GM23338 (cell line): ENCODE measurements at regions not wholly inside any gene's neighbourhood (a gene's known extent, or its start where the extent isn't known, plus 50 kb on each side); places are given as distances from the start of the nearest gene placed in this dataset.

Experiments used
- CREB1 ChIP-seq: fragments of 250-450 bp; sonication (Bioruptor Pico); IDR thresholded peaks from 2 replicates; pipeline ENCODE4 v1.5.0; 2020; ENCODE audit warnings: low read depth, mild to moderate bottlenecking, moderate library complexity
- EZH2 ChIP-seq: fragments of 200-600 bp; sonication (generic); IDR thresholded peaks from one replicate; pipeline ENCODE4 v1.8.0; 2017; ENCODE audit warnings: antibody characterized with exemption, mild to moderate bottlenecking, low read depth; ENCODE audit not compliant: unreplicated experiment
- EZH2phosphoT487 ChIP-seq: fragments of 200-600 bp; sonication (generic); IDR thresholded peaks from one replicate; pipeline ENCODE4 v1.8.1; 2018; ENCODE audit warnings: antibody characterized with exemption; ENCODE audit not compliant: unreplicated experiment
- NANOG ChIP-seq: IDR thresholded peaks from 2 replicates; pipeline ENCODE4 v1.6.1; 2016; ENCODE audit warnings: antibody characterized with exemption, borderline replicate concordance
- POLR2AphosphoS5 ChIP-seq: IDR thresholded peaks from 2 replicates; pipeline ENCODE4 v1.6.1; 2016; ENCODE audit warnings: antibody characterized with exemption, low read depth
- STAT1 ChIP-seq: IDR thresholded peaks from one replicate; pipeline ENCODE4 v1.6.1; 2016; ENCODE audit warnings: antibody characterized with exemption; ENCODE audit not compliant: unreplicated experiment
- ZNF331 ChIP-seq: fragments of 250-450 bp; sonication (Bioruptor Pico); IDR thresholded peaks from 2 replicates; pipeline ENCODE4 v1.5.0; 2020; ENCODE audit warnings: low read depth, mild to moderate bottlenecking, moderate library complexity
- TF ChIP-seq, protein P1 (sequence below), 2 experiments: fragments of 200-600 bp in 1 of 2; sonication (generic) in 1 of 2; conservative IDR thresholded peaks; 2 replicates each; pipeline versions ENCODE4 v1.5.1 to v1.6.1; 2016 to 2017; ENCODE audit warnings: antibody characterized with exemption in 2 of 2, low read depth in 2 of 2, mild to moderate bottlenecking in 2 of 2, moderate library complexity in 1 of 2
- TF ChIP-seq, protein P2 (sequence below): IDR thresholded peaks from 2 replicates; pipeline ENCODE4 v1.6.1; 2016; ENCODE audit warnings: antibody characterized with exemption
- TF ChIP-seq, protein P3 (sequence below): IDR thresholded peaks from one replicate; pipeline ENCODE4 v1.6.1; 2018; ENCODE audit warnings: antibody characterized with exemption; ENCODE audit not compliant: unreplicated experiment

DNA sequence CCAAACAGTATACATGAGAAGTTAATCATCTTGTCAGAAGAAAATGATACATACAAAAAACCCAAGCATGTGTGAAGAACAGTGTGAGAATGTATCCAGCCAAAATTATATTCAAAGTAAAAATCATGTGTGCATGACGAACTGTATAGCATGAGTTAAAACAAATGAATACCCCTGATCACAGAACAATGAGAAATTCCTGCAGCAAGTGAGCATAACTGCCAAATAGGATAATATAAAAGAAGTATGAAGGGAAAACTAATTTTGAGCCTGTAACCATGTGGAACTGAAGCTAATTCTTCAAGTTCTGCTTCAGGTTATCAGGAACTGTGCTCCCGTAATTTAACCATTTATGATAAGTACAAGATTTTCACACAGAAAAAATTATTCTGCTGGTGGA, 56.5 kb upstream of the AMN1 start:
- TF ChIP-seq EZH2 (no peak), EZH2phosphoT487 (no peak), STAT1 (no peak), POLR2AphosphoS5 (no peak), CREB1 (CRISPR knock-in tag) (no peak), ZNF331 (CRISPR knock-in tag) (no peak), NANOG (no peak)
- TF ChIP-seq, protein P1, sequence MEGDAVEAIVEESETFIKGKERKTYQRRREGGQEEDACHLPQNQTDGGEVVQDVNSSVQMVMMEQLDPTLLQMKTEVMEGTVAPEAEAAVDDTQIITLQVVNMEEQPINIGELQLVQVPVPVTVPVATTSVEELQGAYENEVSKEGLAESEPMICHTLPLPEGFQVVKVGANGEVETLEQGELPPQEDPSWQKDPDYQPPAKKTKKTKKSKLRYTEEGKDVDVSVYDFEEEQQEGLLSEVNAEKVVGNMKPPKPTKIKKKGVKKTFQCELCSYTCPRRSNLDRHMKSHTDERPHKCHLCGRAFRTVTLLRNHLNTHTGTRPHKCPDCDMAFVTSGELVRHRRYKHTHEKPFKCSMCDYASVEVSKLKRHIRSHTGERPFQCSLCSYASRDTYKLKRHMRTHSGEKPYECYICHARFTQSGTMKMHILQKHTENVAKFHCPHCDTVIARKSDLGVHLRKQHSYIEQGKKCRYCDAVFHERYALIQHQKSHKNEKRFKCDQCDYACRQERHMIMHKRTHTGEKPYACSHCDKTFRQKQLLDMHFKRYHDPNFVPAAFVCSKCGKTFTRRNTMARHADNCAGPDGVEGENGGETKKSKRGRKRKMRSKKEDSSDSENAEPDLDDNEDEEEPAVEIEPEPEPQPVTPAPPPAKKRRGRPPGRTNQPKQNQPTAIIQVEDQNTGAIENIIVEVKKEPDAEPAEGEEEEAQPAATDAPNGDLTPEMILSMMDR (conservative IDR thresholded peaks at IDR 0.05; ENCODE audit: low read depth in 2 of 2), result no peak
- TF ChIP-seq, protein P2, sequence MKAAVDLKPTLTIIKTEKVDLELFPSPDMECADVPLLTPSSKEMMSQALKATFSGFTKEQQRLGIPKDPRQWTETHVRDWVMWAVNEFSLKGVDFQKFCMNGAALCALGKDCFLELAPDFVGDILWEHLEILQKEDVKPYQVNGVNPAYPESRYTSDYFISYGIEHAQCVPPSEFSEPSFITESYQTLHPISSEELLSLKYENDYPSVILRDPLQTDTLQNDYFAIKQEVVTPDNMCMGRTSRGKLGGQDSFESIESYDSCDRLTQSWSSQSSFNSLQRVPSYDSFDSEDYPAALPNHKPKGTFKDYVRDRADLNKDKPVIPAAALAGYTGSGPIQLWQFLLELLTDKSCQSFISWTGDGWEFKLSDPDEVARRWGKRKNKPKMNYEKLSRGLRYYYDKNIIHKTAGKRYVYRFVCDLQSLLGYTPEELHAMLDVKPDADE, result no peak
- TF ChIP-seq, protein P3, sequence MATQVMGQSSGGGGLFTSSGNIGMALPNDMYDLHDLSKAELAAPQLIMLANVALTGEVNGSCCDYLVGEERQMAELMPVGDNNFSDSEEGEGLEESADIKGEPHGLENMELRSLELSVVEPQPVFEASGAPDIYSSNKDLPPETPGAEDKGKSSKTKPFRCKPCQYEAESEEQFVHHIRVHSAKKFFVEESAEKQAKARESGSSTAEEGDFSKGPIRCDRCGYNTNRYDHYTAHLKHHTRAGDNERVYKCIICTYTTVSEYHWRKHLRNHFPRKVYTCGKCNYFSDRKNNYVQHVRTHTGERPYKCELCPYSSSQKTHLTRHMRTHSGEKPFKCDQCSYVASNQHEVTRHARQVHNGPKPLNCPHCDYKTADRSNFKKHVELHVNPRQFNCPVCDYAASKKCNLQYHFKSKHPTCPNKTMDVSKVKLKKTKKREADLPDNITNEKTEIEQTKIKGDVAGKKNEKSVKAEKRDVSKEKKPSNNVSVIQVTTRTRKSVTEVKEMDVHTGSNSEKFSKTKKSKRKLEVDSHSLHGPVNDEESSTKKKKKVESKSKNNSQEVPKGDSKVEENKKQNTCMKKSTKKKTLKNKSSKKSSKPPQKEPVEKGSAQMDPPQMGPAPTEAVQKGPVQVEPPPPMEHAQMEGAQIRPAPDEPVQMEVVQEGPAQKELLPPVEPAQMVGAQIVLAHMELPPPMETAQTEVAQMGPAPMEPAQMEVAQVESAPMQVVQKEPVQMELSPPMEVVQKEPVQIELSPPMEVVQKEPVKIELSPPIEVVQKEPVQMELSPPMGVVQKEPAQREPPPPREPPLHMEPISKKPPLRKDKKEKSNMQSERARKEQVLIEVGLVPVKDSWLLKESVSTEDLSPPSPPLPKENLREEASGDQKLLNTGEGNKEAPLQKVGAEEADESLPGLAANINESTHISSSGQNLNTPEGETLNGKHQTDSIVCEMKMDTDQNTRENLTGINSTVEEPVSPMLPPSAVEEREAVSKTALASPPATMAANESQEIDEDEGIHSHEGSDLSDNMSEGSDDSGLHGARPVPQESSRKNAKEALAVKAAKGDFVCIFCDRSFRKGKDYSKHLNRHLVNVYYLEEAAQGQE, result no peak
